OCI-LY1 (cell line): ENCODE measurements at regions not wholly inside any gene's neighbourhood (a gene's known extent, or its start where the extent isn't known, plus 50 kb on each side); places are given as distances from the start of the nearest gene placed in this dataset.

Experiments
- EZH2 ChIP-seq: fragments of 200-600 bp; sonication (generic), shearing (Covaris generic); IDR thresholded peaks from 2 replicates; pipeline ENCODE4 v1.8.0; 2017; ENCODE audit warnings: borderline replicate concordance, mixed run types, mild to moderate bottlenecking, antibody characterized with exemption, low read length, moderate library complexity, mixed read lengths
- TF ChIP-seq, protein P1 (sequence below): fragments of 200-600 bp; sonication (generic), shearing (Covaris generic); IDR thresholded peaks from 2 replicates; pipeline ENCODE4 v1.5.1; 2017; ENCODE audit warnings: mild to moderate bottlenecking, antibody characterized with exemption, low read length, moderate library complexity, mixed read lengths

DNA sequence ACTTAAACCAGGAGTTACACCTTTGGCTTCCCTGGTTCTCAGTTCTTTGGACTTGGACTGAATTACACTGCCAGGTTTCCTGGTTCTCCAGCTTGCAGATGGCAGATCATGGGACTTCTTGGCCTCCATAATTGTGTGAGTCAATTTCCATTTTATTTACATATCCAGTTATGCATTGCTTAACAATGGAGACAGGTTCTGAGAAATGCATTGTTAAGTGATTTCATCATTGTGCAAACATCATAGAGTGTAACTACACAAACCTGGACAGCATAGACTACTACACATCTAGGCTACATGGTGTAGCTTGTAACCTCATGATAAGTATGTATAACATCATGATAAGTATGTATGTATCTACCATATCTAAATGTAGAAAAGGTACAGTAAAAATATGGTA is 276.1 kb upstream of the BTG1 start:
- TF ChIP-seq, protein P1, sequence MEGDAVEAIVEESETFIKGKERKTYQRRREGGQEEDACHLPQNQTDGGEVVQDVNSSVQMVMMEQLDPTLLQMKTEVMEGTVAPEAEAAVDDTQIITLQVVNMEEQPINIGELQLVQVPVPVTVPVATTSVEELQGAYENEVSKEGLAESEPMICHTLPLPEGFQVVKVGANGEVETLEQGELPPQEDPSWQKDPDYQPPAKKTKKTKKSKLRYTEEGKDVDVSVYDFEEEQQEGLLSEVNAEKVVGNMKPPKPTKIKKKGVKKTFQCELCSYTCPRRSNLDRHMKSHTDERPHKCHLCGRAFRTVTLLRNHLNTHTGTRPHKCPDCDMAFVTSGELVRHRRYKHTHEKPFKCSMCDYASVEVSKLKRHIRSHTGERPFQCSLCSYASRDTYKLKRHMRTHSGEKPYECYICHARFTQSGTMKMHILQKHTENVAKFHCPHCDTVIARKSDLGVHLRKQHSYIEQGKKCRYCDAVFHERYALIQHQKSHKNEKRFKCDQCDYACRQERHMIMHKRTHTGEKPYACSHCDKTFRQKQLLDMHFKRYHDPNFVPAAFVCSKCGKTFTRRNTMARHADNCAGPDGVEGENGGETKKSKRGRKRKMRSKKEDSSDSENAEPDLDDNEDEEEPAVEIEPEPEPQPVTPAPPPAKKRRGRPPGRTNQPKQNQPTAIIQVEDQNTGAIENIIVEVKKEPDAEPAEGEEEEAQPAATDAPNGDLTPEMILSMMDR = no peak
- no peak for TF ChIP-seq EZH2
